GM18861 (cell line): ENCODE measurements at regions not wholly inside any gene's neighbourhood (a gene's known extent, or its start where the extent isn't known, plus 50 kb on each side); places are given as distances from the start of the nearest gene placed in this dataset.

Experiments used
- ATAC-seq: cut with Tn5 transposase; IDR thresholded peaks from one replicate; pipeline ENCODE4 v1.9.1; 2021; ENCODE audit not compliant: unreplicated experiment

GRCh38 chr7:21028186-21028585 lies 241.5 kb upstream of the SP8 start:
- no peak for ATAC-seq

- no peak for ATAC-seq
Measured at GRCh38 chr7:21028599-21028998, 241.9 kb upstream of the SP8 start.

GRCh38 chr7:21029006-21029405 lies 242.3 kb upstream of the SP8 start:
- ATAC-seq, result no peak

GRCh38 chr7:21030237-21030871 lies 243.7 kb upstream of the SP8 start:
- ATAC-seq, result no peak

GRCh38 chr7:21041252-21041651 lies 254.6 kb upstream of the SP8 start:
- no peak for ATAC-seq

- ATAC-seq, result no peak
Measured at GRCh38 chr7:21041666-21042065, 255.0 kb upstream of the SP8 start.

- no peak for ATAC-seq
Measured at GRCh38 chr7:21044384-21044783, 257.7 kb upstream of the SP8 start.

- ATAC-seq, result no peak
Measured at GRCh38 chr7:21044913-21045568, 258.4 kb upstream of the SP8 start.

- no peak for ATAC-seq
Measured at GRCh38 chr7:21051865-21052264, 265.2 kb upstream of the SP8 start.

- no peak for ATAC-seq
Measured at GRCh38 chr7:21054427-21055112, 267.9 kb upstream of the SP8 start.

- no peak for ATAC-seq
Measured at GRCh38 chr7:21059069-21059468, 272.4 kb upstream of the SP8 start.

GRCh38 chr7:21063106-21063505 lies 276.4 kb upstream of the SP8 start:
- ATAC-seq, result no peak

- no peak for ATAC-seq
Measured at GRCh38 chr7:21064698-21065648, 278.3 kb upstream of the SP8 start.

GRCh38 chr7:21066221-21066620 lies 279.5 kb upstream of the SP8 start:
- ATAC-seq, result no peak

GRCh38 chr7:21067216-21067615 lies 280.5 kb upstream of the SP8 start:
- ATAC-seq, result no peak

- ATAC-seq, result no peak
Measured at GRCh38 chr7:21070571-21071090, 283.9 kb upstream of the SP8 start.

- ATAC-seq, result peak; percentile 96
Measured at GRCh38 chr7:21071561-21072501, 285.1 kb upstream of the SP8 start.

GRCh38 chr7:21076054-21076453 lies 289.4 kb upstream of the SP8 start:
- ATAC-seq, result no peak

GRCh38 chr7:21076574-21076973 lies 289.9 kb upstream of the SP8 start:
- ATAC-seq, result no peak

GRCh38 chr7:21077602-21078001 lies 290.9 kb upstream of the SP8 start:
- no peak for ATAC-seq
